ENCODE measurements at regions not wholly inside any gene's neighbourhood (a gene's known extent, or its start where the extent isn't known, plus 50 kb on each side); places are given as distances from the start of the nearest gene placed in this dataset.

DNA sequence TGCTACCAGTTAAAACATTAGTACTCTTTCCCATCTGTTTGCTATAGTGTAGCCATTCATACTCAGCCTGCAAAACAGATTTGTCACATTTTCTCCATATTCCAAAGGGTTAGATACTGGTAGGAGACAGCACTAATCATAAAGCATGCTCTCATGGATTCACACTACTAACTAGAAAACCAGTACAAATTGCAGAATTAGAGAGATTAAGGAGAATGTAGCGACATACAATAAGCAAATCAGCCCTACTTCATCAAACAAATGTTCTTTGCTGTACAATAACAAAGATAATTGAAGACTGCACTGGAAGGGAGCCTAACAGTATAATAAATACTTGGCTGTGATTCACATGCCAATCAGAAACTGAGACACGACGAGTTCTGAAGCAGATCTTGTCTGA is 368.0 kb upstream of the PRMT6 start:
- Histone ChIP-seq H3K4me1 (no peaks in the 10 kb centered on the region), H3K27me3 (no peaks in the 10 kb centered on the region), H2AFZ (replicated peaks) (no peak overlapping the region), H3K4me3 (no peak overlapping the region), H3F3A (ENCODE audit: low read depth) (no peaks in the 10 kb centered on the region), H3K9ac (no peak overlapping the region), H3K79me2 (ENCODE audit: low read depth) (no peaks in the 10 kb centered on the region), H3K36me3 (no peaks in the 10 kb centered on the region), H4K20me1 (ENCODE audit: low read depth) (no peaks in the 10 kb centered on the region), H3K9me3 (ENCODE audit: low read depth) (no peaks in the 10 kb centered on the region), H3K4me2 (no peak overlapping the region), H3K27ac (no peak overlapping the region)
- Mint-ChIP-seq H3K27me3 (ENCODE audit: insufficient read depth, low read depth) (no peaks in the 10 kb centered on the region), H3K27ac (no peak overlapping the region), H3K4me3 (no peak overlapping the region), H3K4me1 (no peaks in the 10 kb centered on the region), H3K9me3 (no peaks in the 10 kb centered on the region), H3K36me3 (no peaks in the 10 kb centered on the region)
- no peak for DNase-seq (ENCODE audit: low spot score)
- no peak for TF ChIP-seq EZH2phosphoT487 (IDR thresholded peaks at IDR 0.05)
- TF ChIP-seq EZH2 (IDR thresholded peaks at IDR 0.05), result no peak

DNA sequence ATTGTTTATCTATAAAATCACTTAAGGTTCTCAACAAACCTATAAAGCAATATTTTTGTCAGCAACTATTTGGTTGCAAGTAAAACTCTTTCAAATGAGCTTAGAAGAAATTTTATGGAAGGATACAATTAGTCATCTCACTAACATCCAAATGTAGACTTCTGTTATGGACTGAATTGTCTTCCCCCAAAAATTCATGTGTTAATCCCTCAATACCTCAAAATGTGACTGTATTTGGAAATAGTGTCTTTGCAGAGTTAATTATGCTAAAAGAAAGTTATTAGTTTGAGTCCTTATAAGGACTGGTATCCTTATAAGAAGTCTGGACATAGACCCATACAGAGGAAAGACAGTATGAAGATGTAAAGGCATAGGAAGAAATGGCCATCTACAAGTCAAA is 357.8 kb upstream of the PRMT6 start:
- H3K4me3 Mint-ChIP-seq, result no peak overlapping the region
- peaks cover 3% of the 10 kb centered on the region for H3K9me3 Mint-ChIP-seq

DNA sequence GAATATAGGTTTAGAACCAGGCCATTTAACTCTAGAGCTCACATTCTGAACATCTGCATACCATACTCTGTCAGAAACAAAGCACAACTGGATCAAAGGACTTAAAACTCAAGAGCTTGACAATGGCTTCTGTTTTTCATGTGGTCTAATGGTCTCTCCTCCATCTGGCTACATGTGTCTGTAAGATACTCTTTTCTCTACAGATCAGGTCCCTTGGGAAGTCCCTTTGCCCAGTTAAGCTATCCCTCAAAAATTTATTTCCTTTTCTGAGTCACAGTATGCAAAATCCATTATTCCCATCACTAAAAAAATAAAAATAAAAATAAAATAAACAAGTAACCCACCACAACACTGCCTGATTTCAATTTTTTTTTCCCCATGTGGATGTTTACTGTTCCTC is 357.0 kb upstream of the PRMT6 start:
- DNase-seq (ENCODE audit: low spot score), result no peak
- Histone ChIP-seq H3K79me2 (ENCODE audit: low read depth) (no peaks in the 10 kb centered on the region), H3K9me3 (ENCODE audit: low read depth) (no peaks in the 10 kb centered on the region), H3K9ac (no peak overlapping the region), H3F3A (ENCODE audit: low read depth) (no peaks in the 10 kb centered on the region), H3K27ac (no peak overlapping the region), H3K36me3 (no peaks in the 10 kb centered on the region), H3K27me3 (no peaks in the 10 kb centered on the region), H2AFZ (replicated peaks) (no peak overlapping the region), H3K4me2 (no peak overlapping the region), H3K4me3 (no peak overlapping the region), H3K4me1 (no peaks in the 10 kb centered on the region), H4K20me1 (ENCODE audit: low read depth) (no peaks in the 10 kb centered on the region)
- Mint-ChIP-seq H3K4me3 (no peak overlapping the region), H3K27ac (no peak overlapping the region), H3K9me3 (peaks cover 3% of the 10 kb centered on the region), H3K4me1 (no peaks in the 10 kb centered on the region), H3K27me3 (ENCODE audit: insufficient read depth, low read depth) (no peaks in the 10 kb centered on the region), H3K36me3 (no peaks in the 10 kb centered on the region)
- no peak for TF ChIP-seq EZH2phosphoT487 (IDR thresholded peaks at IDR 0.05)
- no peak for TF ChIP-seq EZH2 (IDR thresholded peaks at IDR 0.05)
- TF ChIP-seq, protein P1, sequence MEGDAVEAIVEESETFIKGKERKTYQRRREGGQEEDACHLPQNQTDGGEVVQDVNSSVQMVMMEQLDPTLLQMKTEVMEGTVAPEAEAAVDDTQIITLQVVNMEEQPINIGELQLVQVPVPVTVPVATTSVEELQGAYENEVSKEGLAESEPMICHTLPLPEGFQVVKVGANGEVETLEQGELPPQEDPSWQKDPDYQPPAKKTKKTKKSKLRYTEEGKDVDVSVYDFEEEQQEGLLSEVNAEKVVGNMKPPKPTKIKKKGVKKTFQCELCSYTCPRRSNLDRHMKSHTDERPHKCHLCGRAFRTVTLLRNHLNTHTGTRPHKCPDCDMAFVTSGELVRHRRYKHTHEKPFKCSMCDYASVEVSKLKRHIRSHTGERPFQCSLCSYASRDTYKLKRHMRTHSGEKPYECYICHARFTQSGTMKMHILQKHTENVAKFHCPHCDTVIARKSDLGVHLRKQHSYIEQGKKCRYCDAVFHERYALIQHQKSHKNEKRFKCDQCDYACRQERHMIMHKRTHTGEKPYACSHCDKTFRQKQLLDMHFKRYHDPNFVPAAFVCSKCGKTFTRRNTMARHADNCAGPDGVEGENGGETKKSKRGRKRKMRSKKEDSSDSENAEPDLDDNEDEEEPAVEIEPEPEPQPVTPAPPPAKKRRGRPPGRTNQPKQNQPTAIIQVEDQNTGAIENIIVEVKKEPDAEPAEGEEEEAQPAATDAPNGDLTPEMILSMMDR (IDR thresholded peaks at IDR 0.05), result no peak

More for the DNA sequence above, 357.8 kb upstream of the PRMT6 start:
- Histone ChIP-seq H3K27me3 (no peaks in the 10 kb centered on the region), H3K79me2 (ENCODE audit: low read depth) (no peaks in the 10 kb centered on the region), H3K9me3 (ENCODE audit: low read depth) (no peaks in the 10 kb centered on the region), H3K9ac (no peak overlapping the region), H3K4me2 (no peak overlapping the region), H3F3A (ENCODE audit: low read depth) (no peaks in the 10 kb centered on the region), H3K36me3 (no peaks in the 10 kb centered on the region), H3K27ac (no peak overlapping the region), H4K20me1 (ENCODE audit: low read depth) (no peaks in the 10 kb centered on the region), H3K4me3 (no peak overlapping the region), H3K4me1 (no peaks in the 10 kb centered on the region), H2AFZ (replicated peaks) (no peak overlapping the region)
- TF ChIP-seq EZH2 (IDR thresholded peaks at IDR 0.05) (no peak), EZH2phosphoT487 (IDR thresholded peaks at IDR 0.05) (no peak)
- TF ChIP-seq, protein P1 (IDR thresholded peaks at IDR 0.05), result no peak
- H3K4me1 Mint-ChIP-seq, result no peaks in the 10 kb centered on the region
- no peaks in the 10 kb centered on the region for H3K27me3 Mint-ChIP-seq (ENCODE audit: insufficient read depth, low read depth)
- no peak for DNase-seq (ENCODE audit: low spot score)
- no peak overlapping the region for H3K27ac Mint-ChIP-seq
- no peaks in the 10 kb centered on the region for H3K36me3 Mint-ChIP-seq

DNA sequence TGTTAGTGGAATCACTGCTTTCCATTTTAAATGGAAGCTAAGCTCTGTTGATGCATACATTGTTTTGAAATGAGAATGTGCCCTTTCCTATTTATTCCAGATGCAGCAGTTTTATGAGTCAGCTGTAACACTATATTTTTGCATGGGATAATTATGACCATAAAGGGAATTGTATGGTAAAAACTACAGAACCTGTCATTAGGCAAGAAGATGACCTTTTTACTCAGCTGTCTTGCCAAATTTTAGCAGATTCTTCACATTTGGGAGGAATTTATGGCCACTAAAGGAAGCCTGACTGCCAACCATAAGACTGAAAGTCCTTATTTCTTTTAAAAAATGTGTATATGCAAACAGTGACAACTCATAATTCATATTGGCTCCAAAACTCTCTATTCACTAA is 356.3 kb upstream of the PRMT6 start:
- H3K36me3 Mint-ChIP-seq, result no peaks in the 10 kb centered on the region
- Histone ChIP-seq H3K27me3 (no peaks in the 10 kb centered on the region), H3K27ac (no peak overlapping the region), H2AFZ (replicated peaks) (no peak overlapping the region), H3F3A (ENCODE audit: low read depth) (no peaks in the 10 kb centered on the region), H3K36me3 (no peaks in the 10 kb centered on the region), H3K79me2 (ENCODE audit: low read depth) (no peaks in the 10 kb centered on the region), H4K20me1 (ENCODE audit: low read depth) (no peaks in the 10 kb centered on the region), H3K4me1 (no peaks in the 10 kb centered on the region), H3K9me3 (ENCODE audit: low read depth) (no peaks in the 10 kb centered on the region), H3K4me3 (no peak overlapping the region), H3K9ac (no peak overlapping the region), H3K4me2 (no peak overlapping the region)
- H3K4me1 Mint-ChIP-seq, result no peaks in the 10 kb centered on the region
- H3K27me3 Mint-ChIP-seq (ENCODE audit: insufficient read depth, low read depth), result no peaks in the 10 kb centered on the region
- no peak overlapping the region for H3K27ac Mint-ChIP-seq
- no peak overlapping the region for H3K4me3 Mint-ChIP-seq
- no peak for DNase-seq (ENCODE audit: low spot score)
- no peak for TF ChIP-seq EZH2phosphoT487 (IDR thresholded peaks at IDR 0.05)
- TF ChIP-seq, protein P1 (IDR thresholded peaks at IDR 0.05), result no peak
- H3K9me3 Mint-ChIP-seq, result peaks cover 3% of the 10 kb centered on the region
